Left lung (tissue), 4 donors: ENCODE measurements at regions not wholly inside any gene's neighbourhood (a gene's known extent, or its start where the extent isn't known, plus 50 kb on each side); places are given as distances from the start of the nearest gene placed in this dataset.

Experiments used
- ATAC-seq: fragments of 200-7000 bp; cut with Tn5 transposase; one replicate; pipeline ENCODE4 v1.9.1; 2020; ENCODE audit warnings: moderate library complexity
- DNase-seq, 4 donors: peaks; one replicate each; pipeline ENCODE4 v3.0.0-alpha.2; 2013 to 2020
- H3K27ac ChIP-seq, 2 donors: fragments of 200-600 bp; sonication (generic) in 1 of 2; one replicate each; pipeline versions ENCODE4 v1.5.0 to v1.8.0; 2020 to 2021
- H3K27me3 ChIP-seq, 2 donors: fragments of 200-600 bp; sonication (generic) in 1 of 2; one replicate each; pipeline versions ENCODE4 v1.5.0 to v1.8.0; 2020 to 2021
- H3K36me3 ChIP-seq, 2 donors: fragments of 200-600 bp; sonication (generic) in 1 of 2; one replicate each; pipeline versions ENCODE4 v1.5.0 to v1.8.0; 2020 to 2021
- H3K4me1 ChIP-seq, 2 donors: fragments of 200-600 bp; one replicate each; pipeline ENCODE4 v1.8.0; 2021
- H3K4me3 ChIP-seq, 2 donors: fragments of 200-600 bp; sonication (generic) in 1 of 2; one replicate each; pipeline versions ENCODE4 v1.5.0 to v1.8.0; 2020 to 2021; ENCODE audit warnings: mild to moderate bottlenecking in 1 of 2
- H3K9me3 ChIP-seq, 2 donors: fragments of 200-600 bp; sonication (generic) in 1 of 2; one replicate each; pipeline versions ENCODE4 v1.5.0 to v1.8.0; 2020 to 2021
- CTCF ChIP-seq, 2 donors: fragments of 200-600 bp; sonication (generic) in 1 of 2; IDR thresholded peaks; one replicate each; pipeline versions ENCODE4 v1.5.0 to v1.8.0; 2021; ENCODE audit warnings: antibody characterized with exemption in 2 of 2
- intact Hi-C, 2 donors: fragments of 100-400 bp; cut with DNase I; formaldehyde crosslinking; loops; one replicate each; pipeline versions ENCODE4 v1.11.2 to v1.14.2; 2022
- donor health status: DM: no; HTN: yes; CAD: no.
- donor health status: DM: no; HTN: no; CAD: no.

GRCh38 chr5:74031536-74031935 lies 405.5 kb downstream of the ARHGEF28 start:
- Histone ChIP-seq H3K9me3 (no peaks in the 10 kb centered on the region), H3K36me3 (no peaks in the 10 kb centered on the region), H3K27me3 (no peaks in the 10 kb centered on the region), H3K4me1 (peaks cover 5 to 7% of the 10 kb centered on the region in 2 donors), H3K27ac (no peak overlapping the region), H3K4me3 (no peak overlapping the region)
- TF ChIP-seq CTCF (IDR thresholded peaks at IDR 0.05): no peak
- ATAC-seq: no peak
- no peak for DNase-seq
- intact Hi-C loops: no loop called here

- intact Hi-C loops: no loop called here
Observed at GRCh38 chr5:74030821-74031220, 404.8 kb downstream of the ARHGEF28 start.

GRCh38 chr5:74030371-74030770 lies 404.4 kb downstream of the ARHGEF28 start:
- H3K27me3 ChIP-seq: no peaks in the 10 kb centered on the region
- no peak for DNase-seq
- no peak for ATAC-seq
- H3K4me1 ChIP-seq: peaks cover 0 to 3% of the 10 kb centered on the region in 2 donors
- intact Hi-C loops: no loop called here
- no peak for TF ChIP-seq CTCF (IDR thresholded peaks at IDR 0.05)
- no peaks in the 10 kb centered on the region for H3K36me3 ChIP-seq
- no peaks in the 10 kb centered on the region for H3K9me3 ChIP-seq
- no peak overlapping the region for H3K27ac ChIP-seq
- H3K4me3 ChIP-seq: no peak overlapping the region

More at GRCh38 chr5:74030821-74031220, 404.8 kb downstream of the ARHGEF28 start:
- no peak overlapping the region for H3K27ac ChIP-seq
- no peak overlapping the region for H3K4me3 ChIP-seq
- no peaks in the 10 kb centered on the region for H3K9me3 ChIP-seq
- no peaks in the 10 kb centered on the region for H3K27me3 ChIP-seq
- no peak for DNase-seq
- peaks cover 2 to 7% of the 10 kb centered on the region in 2 donors for H3K4me1 ChIP-seq
- H3K36me3 ChIP-seq: no peaks in the 10 kb centered on the region
- ATAC-seq: no peak
- TF ChIP-seq CTCF (IDR thresholded peaks at IDR 0.05): no peak

- no peaks in the 10 kb centered on the region for H3K4me1 ChIP-seq
Observed at GRCh38 chr5:74028976-74029375, 403.0 kb downstream of the ARHGEF28 start.

GRCh38 chr5:74028406-74028805 lies 402.4 kb downstream of the ARHGEF28 start:
- no peak for TF ChIP-seq CTCF (IDR thresholded peaks at IDR 0.05)

More at GRCh38 chr5:74028976-74029375, 403.0 kb downstream of the ARHGEF28 start:
- no peak for DNase-seq
- Histone ChIP-seq H3K9me3 (no peaks in the 10 kb centered on the region), H3K27me3 (no peaks in the 10 kb centered on the region), H3K4me3 (no peak overlapping the region), H3K36me3 (no peaks in the 10 kb centered on the region), H3K27ac (no peak overlapping the region)
- no peak for TF ChIP-seq CTCF (IDR thresholded peaks at IDR 0.05)
- intact Hi-C loops: no loop called here
- ATAC-seq: no peak

More at GRCh38 chr5:74028406-74028805, 402.4 kb downstream of the ARHGEF28 start:
- H3K27ac ChIP-seq: no peak overlapping the region
- H3K4me1 ChIP-seq: no peaks in the 10 kb centered on the region
- no peak overlapping the region for H3K4me3 ChIP-seq
- intact Hi-C loops: no loop called here
- ATAC-seq: no peak
- no peak for DNase-seq
- no peaks in the 10 kb centered on the region for H3K9me3 ChIP-seq
- no peaks in the 10 kb centered on the region for H3K36me3 ChIP-seq
- H3K27me3 ChIP-seq: no peaks in the 10 kb centered on the region
